ENCODE measurements at regions not wholly inside any gene's neighbourhood (a gene's known extent, or its start where the extent isn't known, plus 50 kb on each side); places are given as distances from the start of the nearest gene placed in this dataset.

GRCh38 chr19:30105316-30105715, 163.3 kb downstream of the URI1 start:
- TF ChIP-seq CTCF (conservative IDR thresholded peaks at IDR 0.05; ENCODE audit: low read depth, low read length) (no peak), EZH2 (IDR thresholded peaks at IDR 0.05; ENCODE audit: borderline replicate concordance, low read depth, low read length, poor library complexity, severe bottlenecking) (no peak)
